HUES48 (cell line): ENCODE measurements at regions not wholly inside any gene's neighbourhood (a gene's known extent, or its start where the extent isn't known, plus 50 kb on each side); places are given as distances from the start of the nearest gene placed in this dataset.
"Not testable (repeated sequence)": the region's sequence is repeated elsewhere in the genome, so short reads cannot be mapped to it uniquely, and the experiment has no call there.

ENCODE experiments used
- H3K27ac ChIP-seq: one replicate; pipeline ENCODE4 v1.7.0; 2013; ENCODE audit warnings: low read depth, low read length, inconsistent platforms
- H3K27me3 ChIP-seq: 2 replicates; pipeline ENCODE4 v1.6.1; 2013; ENCODE audit warnings: mild to moderate bottlenecking, low read length; ENCODE audit not compliant: control insufficient read depth, insufficient read depth
- H3K36me3 ChIP-seq: 2 replicates; pipeline ENCODE4 v1.6.1; 2013; ENCODE audit warnings: low read length; ENCODE audit not compliant: control insufficient read depth, insufficient read depth
- H3K4me1 ChIP-seq: 2 replicates; pipeline ENCODE4 v1.6.1; 2013; ENCODE audit warnings: mild to moderate bottlenecking, low read length; ENCODE audit not compliant: control insufficient read depth, insufficient read depth
- H3K4me3 ChIP-seq: 2 replicates; pipeline ENCODE4 v1.5.1; 2013; ENCODE audit warnings: mild to moderate bottlenecking, low read depth, low read length
- H3K9ac ChIP-seq: 2 replicates; pipeline ENCODE4 v1.6.1; 2013; ENCODE audit warnings: mild to moderate bottlenecking, low read depth, low read length, moderate library complexity
- H3K9me3 ChIP-seq: 2 replicates; pipeline ENCODE4 v1.6.1; 2013; ENCODE audit warnings: low read length; ENCODE audit not compliant: control insufficient read depth, insufficient read depth

- H3K36me3 ChIP-seq: no peaks in the 10 kb centered on the region
- no peak overlapping the region for H3K4me3 ChIP-seq
- H3K27ac ChIP-seq: no peak overlapping the region
- H3K9me3 ChIP-seq: 0 out of 2 replicates have a peak, but pooled peaks cover 2% of the 10 kb centered on the region
- no peak overlapping the region for H3K9ac ChIP-seq
- H3K27me3 ChIP-seq: no peaks in the 10 kb centered on the region
- no peaks in the 10 kb centered on the region for H3K4me1 ChIP-seq
Measured at GRCh38 chr11:81959341-81959740, 774.3 kb downstream of the FAM181B start.

- H3K27me3 ChIP-seq, H3K27ac ChIP-seq, H3K4me1 ChIP-seq, H3K4me3 ChIP-seq, H3K9ac ChIP-seq, H3K9me3 ChIP-seq, H3K36me3 ChIP-seq: not testable (repeated sequence)
Measured at GRCh38 chr11:81954301-81954700, 779.4 kb downstream of the FAM181B start.

- H3K27ac ChIP-seq: no peak overlapping the region
- H3K9ac ChIP-seq: no peak overlapping the region
- no peaks in the 10 kb centered on the region for H3K36me3 ChIP-seq
- H3K27me3 ChIP-seq: no peaks in the 10 kb centered on the region
- H3K4me1 ChIP-seq: no peaks in the 10 kb centered on the region
- H3K4me3 ChIP-seq: no peak overlapping the region
- H3K9me3 ChIP-seq: no peaks in the 10 kb centered on the region
Measured at GRCh38 chr11:81946831-81947230, 786.8 kb downstream of the FAM181B start.

- Histone ChIP-seq H3K4me3 (no peak overlapping the region), H3K4me1 (peaks cover 3% of the 10 kb centered on the region; the same call in 1 of the 2 replicates), H3K9ac (no peak overlapping the region), H3K9me3 (no peaks in the 10 kb centered on the region), H3K27me3 (no peaks in the 10 kb centered on the region), H3K36me3 (no peaks in the 10 kb centered on the region), H3K27ac (no peak overlapping the region)
Measured at GRCh38 chr11:81942646-81943045, 791.0 kb downstream of the FAM181B start.

GRCh38 chr11:81941998-81942397 lies 791.7 kb downstream of the FAM181B start:
- Histone ChIP-seq H3K27me3 (no peaks in the 10 kb centered on the region), H3K4me1 (peaks cover 5% of the 10 kb centered on the region; the same call in 1 of the 2 replicates), H3K36me3 (no peaks in the 10 kb centered on the region), H3K27ac (no peak overlapping the region), H3K9me3 (no peaks in the 10 kb centered on the region), H3K4me3 (no peak overlapping the region), H3K9ac (no peak overlapping the region)

- no peaks in the 10 kb centered on the region for H3K27me3 ChIP-seq
- H3K36me3 ChIP-seq: no peaks in the 10 kb centered on the region
- H3K4me3 ChIP-seq: no peak overlapping the region
- no peak overlapping the region for H3K9ac ChIP-seq
- H3K9me3 ChIP-seq: no peaks in the 10 kb centered on the region
- no peaks in the 10 kb centered on the region for H3K4me1 ChIP-seq
- no peak overlapping the region for H3K27ac ChIP-seq
Measured at GRCh38 chr11:81932303-81932702, 801.4 kb downstream of the FAM181B start.

- no peaks in the 10 kb centered on the region for H3K36me3 ChIP-seq
- no peak overlapping the region for H3K4me3 ChIP-seq
- H3K4me1 ChIP-seq: no peaks in the 10 kb centered on the region
Measured at GRCh38 chr11:81920205-81920604, 813.5 kb downstream of the FAM181B start.

GRCh38 chr11:81916451-81916850 lies 817.2 kb downstream of the FAM181B start:
- Histone ChIP-seq H3K27me3 (no peaks in the 10 kb centered on the region), H3K36me3 (no peaks in the 10 kb centered on the region), H3K4me3 (no peak overlapping the region), H3K27ac (no peak overlapping the region), H3K9me3 (no peaks in the 10 kb centered on the region), H3K4me1 (no peaks in the 10 kb centered on the region), H3K9ac (no peak overlapping the region)

More at GRCh38 chr11:81920205-81920604, 813.5 kb downstream of the FAM181B start:
- H3K27ac ChIP-seq: no peak overlapping the region
- no peak overlapping the region for H3K9ac ChIP-seq
- no peaks in the 10 kb centered on the region for H3K27me3 ChIP-seq
- no peaks in the 10 kb centered on the region for H3K9me3 ChIP-seq

GRCh38 chr11:81915045-81915444 lies 818.6 kb downstream of the FAM181B start:
- Histone ChIP-seq H3K27me3 (no peaks in the 10 kb centered on the region), H3K36me3 (no peaks in the 10 kb centered on the region), H3K4me1 (no peaks in the 10 kb centered on the region), H3K9me3 (no peaks in the 10 kb centered on the region), H3K9ac (no peak overlapping the region), H3K4me3 (no peak overlapping the region), H3K27ac (no peak overlapping the region)

- Histone ChIP-seq H3K36me3 (no peaks in the 10 kb centered on the region), H3K27ac (no peak overlapping the region), H3K9me3 (no peaks in the 10 kb centered on the region), H3K27me3 (no peaks in the 10 kb centered on the region), H3K4me3 (no peak overlapping the region), H3K9ac (no peak overlapping the region), H3K4me1 (no peaks in the 10 kb centered on the region)
Measured at GRCh38 chr11:81913793-81914192, 819.9 kb downstream of the FAM181B start.

- H3K27me3 ChIP-seq: no peaks in the 10 kb centered on the region
- H3K4me1 ChIP-seq: no peaks in the 10 kb centered on the region
- H3K4me3 ChIP-seq: no peak overlapping the region
- no peaks in the 10 kb centered on the region for H3K9me3 ChIP-seq
- no peak overlapping the region for H3K27ac ChIP-seq
- no peak overlapping the region for H3K9ac ChIP-seq
- no peaks in the 10 kb centered on the region for H3K36me3 ChIP-seq
Measured at GRCh38 chr11:81907996-81908395, 825.7 kb downstream of the FAM181B start.

GRCh38 chr11:81899156-81899555 lies 834.5 kb downstream of the FAM181B start:
- Histone ChIP-seq H3K36me3 (no peaks in the 10 kb centered on the region), H3K4me3 (no peak overlapping the region), H3K27ac (no peak overlapping the region), H3K4me1 (no peaks in the 10 kb centered on the region), H3K9ac (no peak overlapping the region), H3K27me3 (no peaks in the 10 kb centered on the region), H3K9me3 (peaks cover 5% of the 10 kb centered on the region)
